ENCODE measurements at regions not wholly inside any gene's neighbourhood (a gene's known extent, or its start where the extent isn't known, plus 50 kb on each side); places are given as distances from the start of the nearest gene placed in this dataset.
"Not testable (repeated sequence)": the region's sequence is repeated elsewhere in the genome, so short reads cannot be mapped to it uniquely, and the experiment has no call there.

GRCh38 chr2:224650815-224651439 lies 65.2 kb downstream of the CCDC195 start:
- DNase-seq, result peak; percentile 59

- DNase-seq, result not testable (repeated sequence)
Observed at GRCh38 chr2:224647684-224648083, 62.5 kb upstream of the CUL3 start.

- DNase-seq, result peak; percentile 57
Observed at GRCh38 chr2:224646242-224646846, 61.2 kb upstream of the CUL3 start.

- peak; percentile 57 for DNase-seq
Observed at GRCh38 chr2:224645722-224646121, 60.6 kb upstream of the CUL3 start.

GRCh38 chr2:224640679-224641078 lies 55.5 kb upstream of the CUL3 start:
- DNase-seq, result no peak

- DNase-seq, result peak; percentile 34
Observed at GRCh38 chr2:224638301-224638823, 53.2 kb upstream of the CUL3 start.
